Trophoblast cell (in vitro differentiated cells and primary cell): ENCODE measurements at regions not wholly inside any gene's neighbourhood (a gene's known extent, or its start where the extent isn't known, plus 50 kb on each side); places are given as distances from the start of the nearest gene placed in this dataset.

ENCODE experiments used
- DNase-seq, 2 donors: peaks; one replicate each; pipeline ENCODE4 v3.0.0-alpha.2; 2016
- H2AFZ ChIP-seq: 2 replicates; pipeline ENCODE4 v1.6.1; 2013; ENCODE audit warnings: low read length, moderate library complexity, mild to moderate bottlenecking; ENCODE audit not compliant: insufficient read depth, poor library complexity
- H2AK5ac ChIP-seq: 2 replicates; pipeline ENCODE4 v1.6.1; 2013; ENCODE audit warnings: mild to moderate bottlenecking, low read length
- H2BK120ac ChIP-seq: 2 replicates; pipeline ENCODE4 v1.6.1; 2013; ENCODE audit warnings: low read length, mild to moderate bottlenecking, moderate library complexity; ENCODE audit not compliant: insufficient read depth, poor library complexity
- H2BK12ac ChIP-seq: 2 replicates; pipeline ENCODE4 v1.6.1; 2013; ENCODE audit warnings: mild to moderate bottlenecking, low read length, moderate library complexity
- H2BK5ac ChIP-seq: 2 replicates; pipeline ENCODE4 v1.6.1; 2013; ENCODE audit warnings: low read length, low read depth, moderate library complexity, mild to moderate bottlenecking; ENCODE audit not compliant: poor library complexity
- H3K14ac ChIP-seq: 2 replicates; pipeline ENCODE4 v1.6.1; 2013; ENCODE audit warnings: mild to moderate bottlenecking, low read length
- H3K18ac ChIP-seq: 2 replicates; pipeline ENCODE4 v1.6.1; 2013; ENCODE audit warnings: mild to moderate bottlenecking, low read length
- H3K23ac ChIP-seq: 2 replicates; pipeline ENCODE4 v1.6.1; 2013; ENCODE audit warnings: low read length
- H3K27ac ChIP-seq: 2 replicates; pipeline ENCODE4 v1.5.1; 2013; ENCODE audit warnings: low read depth, mild to moderate bottlenecking, inconsistent platforms, low read length, moderate library complexity
- H3K27me3 ChIP-seq: 2 replicates; pipeline ENCODE4 v1.6.1; 2013; ENCODE audit warnings: inconsistent platforms, mild to moderate bottlenecking, low read length, moderate library complexity; ENCODE audit not compliant: insufficient read depth
- H3K36me3 ChIP-seq, 2 experiments: 1 replicate in 1 of 2; 2 replicates in 1 of 2; pipeline ENCODE4 v1.6.1; 2013; ENCODE audit warnings: low read length in 2 of 2, mild to moderate bottlenecking in 2 of 2, moderate library complexity in 1 of 2; ENCODE audit not compliant: insufficient read depth in 2 of 2, control insufficient read depth in 1 of 2
- H3K4ac ChIP-seq: 2 replicates; pipeline ENCODE4 v1.6.1; 2013; ENCODE audit warnings: low read depth, mild to moderate bottlenecking, low read length, moderate library complexity
- H3K4me1 ChIP-seq, 2 experiments: 1 replicate in 1 of 2; 2 replicates in 1 of 2; pipeline ENCODE4 v1.6.1; 2013; ENCODE audit warnings: low read length in 2 of 2, mild to moderate bottlenecking in 2 of 2, moderate library complexity in 1 of 2; ENCODE audit not compliant: insufficient read depth in 2 of 2, control insufficient read depth in 1 of 2
- H3K4me2 ChIP-seq: 2 replicates; pipeline ENCODE4 v1.6.1; 2013; ENCODE audit warnings: inconsistent platforms, mild to moderate bottlenecking, low read length, moderate library complexity
- H3K4me3 ChIP-seq: 2 replicates; pipeline ENCODE4 v1.5.1; 2013; ENCODE audit warnings: mild to moderate bottlenecking, low read depth, low read length, inconsistent platforms
- H3K79me1 ChIP-seq: one replicate; pipeline ENCODE4 v1.6.1; 2013; ENCODE audit warnings: low read length
- H3K79me2 ChIP-seq: 2 replicates; pipeline ENCODE4 v1.6.1; 2013; ENCODE audit warnings: low read length, mild to moderate bottlenecking; ENCODE audit not compliant: control insufficient read depth, insufficient read depth, poor library complexity
- H3K9ac ChIP-seq: 2 replicates; pipeline ENCODE4 v1.6.1; 2013; ENCODE audit warnings: mild to moderate bottlenecking, low read length
- H3K9me3 ChIP-seq: 2 replicates; pipeline ENCODE4 v1.6.1; 2013; ENCODE audit warnings: low read depth, mild to moderate bottlenecking, control low read depth, inconsistent platforms, low read length; ENCODE audit not compliant: insufficient read depth
- H4K12ac ChIP-seq: 2 replicates; pipeline ENCODE4 v1.6.1; 2013; ENCODE audit warnings: low read depth, mild to moderate bottlenecking, low read length, moderate library complexity
- H4K8ac ChIP-seq: 2 replicates; pipeline ENCODE4 v1.6.1; 2013; ENCODE audit warnings: low read depth, mild to moderate bottlenecking, low read length, moderate library complexity
- H4K91ac ChIP-seq: one replicate; pipeline ENCODE4 v1.6.1; 2013; ENCODE audit warnings: low read depth, mild to moderate bottlenecking, low read length, moderate library complexity
- WGBS: extraction: QIAGEN DNeasy Blood & Tissue Kit; methylation state at CpG from one replicate; pipeline ENCODE4 v1.1.7; 2013; ENCODE audit warnings: missing lambda C conversion rate; ENCODE audit not compliant: insufficient read length, insufficient coverage; ENCODE audit errors: extremely low coverage; 5-methylcytosine and 5-hydroxymethylcytosine counted together

- H3K4ac ChIP-seq = no peak overlapping the region
- H2BK5ac ChIP-seq = no peak overlapping the region
These were observed 645.9 kb downstream of the XPNPEP1 start for GRCh38 chr10:109277456-109277855.

GRCh38 chr10:109275960-109276359 lies 647.4 kb downstream of the XPNPEP1 start:
- no CpG with 5 or more reads among the region's 1 CpG for WGBS
- H3K27ac ChIP-seq = no peak overlapping the region

More at GRCh38 chr10:109277456-109277855, 645.9 kb downstream of the XPNPEP1 start:
- Histone ChIP-seq H2AFZ (no peak overlapping the region), H2BK120ac (no peak overlapping the region), H3K79me2 (no peaks in the 10 kb centered on the region), H3K79me1 (no peaks in the 10 kb centered on the region), H3K4me2 (no peak overlapping the region), H4K8ac (no peak overlapping the region), H3K9ac (no peak overlapping the region), H3K27me3 (no peaks in the 10 kb centered on the region), H3K4me3 (no peak overlapping the region), H3K9me3 (no peaks in the 10 kb centered on the region), H3K36me3 (no peaks in the 10 kb centered on the region), H3K14ac (no peak overlapping the region), H3K23ac (no peak overlapping the region), H3K27ac (no peak overlapping the region), H3K18ac (no peak overlapping the region), H2AK5ac (no peak overlapping the region), H3K4me1 (no peaks in the 10 kb centered on the region), H4K12ac (no peak overlapping the region), H4K91ac (no peak overlapping the region), H2BK12ac (no peak overlapping the region)
- DNase-seq = no peak
- WGBS = no CpG with 5 or more reads among the region's 1 CpG

GRCh38 chr10:109274681-109275080 lies 648.6 kb downstream of the XPNPEP1 start:
- no peak overlapping the region for H4K8ac ChIP-seq
- H3K9me3 ChIP-seq = no peaks in the 10 kb centered on the region
- no CpG with 5 or more reads among the region's 2 CpGs for WGBS
- no peak overlapping the region for H2BK12ac ChIP-seq
- no peak overlapping the region for H4K91ac ChIP-seq
- H3K23ac ChIP-seq = no peak overlapping the region
- H3K79me2 ChIP-seq = no peaks in the 10 kb centered on the region
- H3K14ac ChIP-seq = no peak overlapping the region
- H3K79me1 ChIP-seq = no peaks in the 10 kb centered on the region
- no peak overlapping the region for H2AFZ ChIP-seq
- H3K27ac ChIP-seq = no peak overlapping the region
- no peak overlapping the region for H2BK120ac ChIP-seq
- H3K36me3 ChIP-seq = no peaks in the 10 kb centered on the region
- H3K4me2 ChIP-seq = no peak overlapping the region
- H4K12ac ChIP-seq = no peak overlapping the region
- no peaks in the 10 kb centered on the region for H3K4me1 ChIP-seq
- H3K9ac ChIP-seq = no peak overlapping the region
- no peak overlapping the region for H3K18ac ChIP-seq
- H2BK5ac ChIP-seq = no peak overlapping the region
- H3K27me3 ChIP-seq = no peaks in the 10 kb centered on the region
- no peak for DNase-seq
- H2AK5ac ChIP-seq = no peak overlapping the region
- H3K4me3 ChIP-seq = no peak overlapping the region
- no peak overlapping the region for H3K4ac ChIP-seq

More at GRCh38 chr10:109275960-109276359, 647.4 kb downstream of the XPNPEP1 start:
- Histone ChIP-seq H3K36me3 (no peaks in the 10 kb centered on the region), H3K27me3 (no peaks in the 10 kb centered on the region), H3K9ac (no peak overlapping the region), H4K12ac (no peak overlapping the region), H3K79me1 (no peaks in the 10 kb centered on the region), H3K4me2 (no peak overlapping the region), H3K4ac (no peak overlapping the region), H4K8ac (no peak overlapping the region), H2BK120ac (no peak overlapping the region), H4K91ac (no peak overlapping the region), H3K18ac (no peak overlapping the region), H3K4me1 (no peaks in the 10 kb centered on the region), H3K9me3 (no peaks in the 10 kb centered on the region), H2AFZ (no peak overlapping the region), H2AK5ac (no peak overlapping the region), H2BK12ac (no peak overlapping the region), H3K14ac (no peak overlapping the region), H3K79me2 (no peaks in the 10 kb centered on the region), H3K4me3 (no peak overlapping the region), H3K23ac (no peak overlapping the region), H2BK5ac (no peak overlapping the region)
- no peak for DNase-seq

- Histone ChIP-seq H3K14ac (no peak overlapping the region), H3K27ac (no peak overlapping the region), H3K4ac (no peak overlapping the region), H2BK120ac (no peak overlapping the region), H3K9me3 (no peaks in the 10 kb centered on the region), H2AFZ (no peak overlapping the region), H3K79me1 (no peaks in the 10 kb centered on the region), H3K9ac (no peak overlapping the region), H4K91ac (no peak overlapping the region), H3K23ac (no peak overlapping the region), H3K4me1 (peaks cover 0 to 4% of the 10 kb centered on the region in 2 experiments), H2AK5ac (no peak overlapping the region), H3K4me3 (no peak overlapping the region), H4K12ac (no peak overlapping the region), H2BK5ac (no peak overlapping the region), H3K4me2 (no peak overlapping the region), H2BK12ac (no peak overlapping the region), H4K8ac (no peak overlapping the region), H3K36me3 (no peaks in the 10 kb centered on the region), H3K79me2 (no peaks in the 10 kb centered on the region), H3K18ac (no peak overlapping the region), H3K27me3 (no peaks in the 10 kb centered on the region)
- no peak for DNase-seq
- no CpG with 5 or more reads among the region's 2 CpGs for WGBS
These were observed 653.1 kb downstream of the XPNPEP1 start for GRCh38 chr10:109270173-109270572.
